Limb (tissue), 2 donors: ENCODE measurements at regions not wholly inside any gene's neighbourhood (a gene's known extent, or its start where the extent isn't known, plus 50 kb on each side); places are given as distances from the start of the nearest gene placed in this dataset.

ENCODE experiments used
- DNase-seq, 2 donors: peaks; one replicate each; pipeline ENCODE4 v3.0.0-alpha.2; 2016; ENCODE audit errors: extremely low spot score in 2 of 2

- peak; percentile 61 to 84 for DNase-seq
Observed at GRCh38 chrX:65034668-65035445, 58.6 kb upstream of the ZC4H2 start, which contains the start of gene ZC3H12B. ZC3H12B (plus strand) TSS chrX:65034826.

GRCh38 chrX:65034292-65034667 lies 58.0 kb upstream of the ZC4H2 start:
- DNase-seq = no peak
